ENCODE measurements at regions not wholly inside any gene's neighbourhood (a gene's known extent, or its start where the extent isn't known, plus 50 kb on each side); places are given as distances from the start of the nearest gene placed in this dataset.

GRCh38 chr18:13973061-13973575, 57.8 kb upstream of the MC2R start:
- Mint-ChIP-seq H3K4me1 (no peaks in the 10 kb centered on the region), H3K27ac (no peak overlapping the region), H3K36me3 (no peaks in the 10 kb centered on the region), H3K9me3 (no peaks in the 10 kb centered on the region), H3K4me3 (no peak overlapping the region), H3K27me3 (peaks cover 8% of the 10 kb centered on the region)
- ATAC-seq = no peak

Data from stimulated activated memory B cell treated with anti-CD40 and anti-IgM and Interleukin-4, amounts not matched to agents 10 μg/mL and 1 μg/mL and 100 μg/mL, for 72 hours (primary cell).